Suppressor macrophage (primary cell): ENCODE measurements at regions not wholly inside any gene's neighbourhood (a gene's known extent, or its start where the extent isn't known, plus 50 kb on each side); places are given as distances from the start of the nearest gene placed in this dataset.
A peak's percentile ranks its signal among the peaks of the same experiment; 100 is the strongest.

Experiments used
- DNase-seq, 4 experiments: peaks; one replicate each; pipeline ENCODE4 v3.0.0-alpha.2; 2020 to 2022

GRCh38 chr3:5035113-5035512 lies 55.9 kb downstream of the BHLHE40 start:
- no peak for DNase-seq

- no peak for DNase-seq
Measured at GRCh38 chr3:5035692-5036391, 56.6 kb downstream of the BHLHE40 start.

- peak; percentile 23 to 78 (median 40) for DNase-seq
Measured at GRCh38 chr3:5036392-5036766, 57.1 kb downstream of the BHLHE40 start.

GRCh38 chr3:5036858-5037257 lies 57.6 kb downstream of the BHLHE40 start:
- DNase-seq: peak; percentile 76 to 93 (median 82)

- no peak for DNase-seq
Measured at GRCh38 chr3:5039585-5039984, 60.3 kb downstream of the BHLHE40 start.

GRCh38 chr3:5041315-5041714 lies 62.1 kb downstream of the BHLHE40 start:
- DNase-seq: no peak

GRCh38 chr3:5045961-5046360 lies 66.7 kb downstream of the BHLHE40 start:
- DNase-seq: no peak

GRCh38 chr3:5047764-5048419 lies 68.7 kb downstream of the BHLHE40 start:
- DNase-seq: no peak

GRCh38 chr3:5051772-5052171 lies 70.3 kb upstream of the ARL8B start:
- no peak for DNase-seq

GRCh38 chr3:5052247-5052646 lies 69.8 kb upstream of the ARL8B start:
- no peak for DNase-seq

- peak; percentile 78 to 92 (median 88) for DNase-seq
Measured at GRCh38 chr3:5053021-5053831, 68.9 kb upstream of the ARL8B start.

- DNase-seq: peak; percentile 80 to 92 (median 90)
Measured at GRCh38 chr3:5054098-5054497, 68.0 kb upstream of the ARL8B start.

GRCh38 chr3:5054579-5054978 lies 67.5 kb upstream of the ARL8B start:
- peak in 2 of 4 experiments; percentile 19 to 45 for DNase-seq

- peak; percentile 67 to 90 (median 82) for DNase-seq
Measured at GRCh38 chr3:5055357-5056110, 66.6 kb upstream of the ARL8B start.

- DNase-seq: no peak
Measured at GRCh38 chr3:5056111-5056391, 66.0 kb upstream of the ARL8B start.

GRCh38 chr3:5057272-5057671 lies 64.8 kb upstream of the ARL8B start:
- DNase-seq: peak; percentile 46 to 82 (median 64)

- DNase-seq: peak; percentile 87 to 91 (median 90)
Measured at GRCh38 chr3:5057857-5058324, 64.2 kb upstream of the ARL8B start.

GRCh38 chr3:5058471-5058951 lies 63.6 kb upstream of the ARL8B start:
- DNase-seq: no peak

- peak; percentile 32 to 71 (median 60) for DNase-seq
Measured at GRCh38 chr3:5059782-5060181, 62.3 kb upstream of the ARL8B start.

GRCh38 chr3:5061218-5061569 lies 60.9 kb upstream of the ARL8B start:
- DNase-seq: no peak

- no peak for DNase-seq
Measured at GRCh38 chr3:5063724-5064123, 58.4 kb upstream of the ARL8B start.

GRCh38 chr3:5068531-5069050 lies 53.5 kb upstream of the ARL8B start:
- DNase-seq: no peak

- no peak for DNase-seq
Measured at GRCh38 chr3:5069627-5070026, 52.5 kb upstream of the ARL8B start.
